NCI-H2107 treated with DMSO at 0.1 percent for 48 hours (cell line): ENCODE measurements at regions not wholly inside any gene's neighbourhood (a gene's known extent, or its start where the extent isn't known, plus 50 kb on each side); places are given as distances from the start of the nearest gene placed in this dataset.
"Not testable (repeated sequence)": the region's sequence is repeated elsewhere in the genome, so short reads cannot be mapped to it uniquely, and the experiment has no call there.

Experiments
- DNase-seq: peaks from one replicate; lab custom pipeline; 2025; ENCODE audit not compliant: unreplicated experiment; lab: John Stamatoyannopoulos, UW

GRCh38 chr6:74891349-74891831, 314.5 kb downstream of the COL12A1 start:
- no peak for DNase-seq

GRCh38 chr6:74889635-74890034, 316.2 kb downstream of the COL12A1 start:
- DNase-seq = no peak

GRCh38 chr6:74888741-74889140, 317.1 kb downstream of the COL12A1 start:
- not testable (repeated sequence) for DNase-seq

GRCh38 chr6:74879976-74880375, 325.9 kb downstream of the COL12A1 start:
- no peak for DNase-seq

- no peak for DNase-seq
Measured at GRCh38 chr6:74879234-74879633, 326.6 kb downstream of the COL12A1 start.

GRCh38 chr6:74875193-74875592, 330.7 kb downstream of the COL12A1 start:
- no peak for DNase-seq

GRCh38 chr6:74872754-74873476, 332.9 kb downstream of the COL12A1 start:
- DNase-seq = no peak

- no peak for DNase-seq
Measured at GRCh38 chr6:74871757-74872156, 334.1 kb downstream of the COL12A1 start.

- DNase-seq = no peak
Measured at GRCh38 chr6:74870403-74870802, 335.4 kb downstream of the COL12A1 start.

- no peak for DNase-seq
Measured at GRCh38 chr6:74867291-74867690, 338.6 kb downstream of the COL12A1 start.

GRCh38 chr6:74863968-74864367, 341.9 kb downstream of the COL12A1 start:
- no peak for DNase-seq

GRCh38 chr6:74860456-74860855, 345.4 kb downstream of the COL12A1 start:
- DNase-seq = no peak

GRCh38 chr6:74857157-74857556, 348.7 kb downstream of the COL12A1 start:
- no peak for DNase-seq

GRCh38 chr6:74853991-74854390, 351.9 kb downstream of the COL12A1 start:
- no peak for DNase-seq

- DNase-seq = no peak
Measured at GRCh38 chr6:74851596-74851995, 354.3 kb downstream of the COL12A1 start.

- DNase-seq = no peak
Measured at GRCh38 chr6:74840953-74841352, 364.9 kb downstream of the COL12A1 start.

GRCh38 chr6:74834967-74835366, 370.9 kb downstream of the COL12A1 start:
- no peak for DNase-seq

GRCh38 chr6:74826263-74826662, 379.6 kb downstream of the COL12A1 start:
- no peak for DNase-seq

- DNase-seq = no peak
Measured at GRCh38 chr6:74814440-74814839, 391.4 kb downstream of the COL12A1 start.

- DNase-seq = no peak
Measured at GRCh38 chr6:74807674-74808073, 398.2 kb downstream of the COL12A1 start.

- no peak for DNase-seq
Measured at GRCh38 chr6:74805916-74806696, 399.7 kb downstream of the COL12A1 start.

GRCh38 chr6:74798302-74798701, 407.6 kb downstream of the COL12A1 start:
- no peak for DNase-seq
